ENCODE measurements at regions not wholly inside any gene's neighbourhood (a gene's known extent, or its start where the extent isn't known, plus 50 kb on each side); places are given as distances from the start of the nearest gene placed in this dataset.

DNA sequence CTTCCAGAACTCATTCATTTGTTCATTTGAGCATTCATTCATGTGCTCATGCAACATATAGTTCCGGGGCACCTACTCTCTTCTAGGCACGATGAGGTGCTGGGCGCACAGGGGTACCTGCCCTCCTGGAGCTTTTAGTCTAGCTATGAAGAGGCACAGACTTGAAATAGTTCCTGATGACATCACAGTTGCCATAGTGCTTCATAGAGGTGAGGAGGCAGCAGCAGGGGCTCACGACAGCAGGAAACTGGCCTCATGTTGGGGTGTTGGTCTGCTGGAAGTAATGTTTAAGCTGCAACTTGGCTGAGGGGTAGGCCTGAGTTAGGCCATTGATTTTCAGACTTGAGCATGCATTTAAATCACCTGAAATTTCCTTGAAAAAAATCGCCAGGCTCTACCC, 195.5 kb downstream of the PHETA1 start:
- CTCF ChIA-PET = no interaction called here
- TF ChIP-seq LEF1 (IDR thresholded peaks at IDR 0.05; ENCODE audit: borderline replicate concordance) = no peak
- DNase-seq (ENCODE audit: extremely low spot score) = no peak
- POLR2A ChIA-PET = no interaction called here

DNA sequence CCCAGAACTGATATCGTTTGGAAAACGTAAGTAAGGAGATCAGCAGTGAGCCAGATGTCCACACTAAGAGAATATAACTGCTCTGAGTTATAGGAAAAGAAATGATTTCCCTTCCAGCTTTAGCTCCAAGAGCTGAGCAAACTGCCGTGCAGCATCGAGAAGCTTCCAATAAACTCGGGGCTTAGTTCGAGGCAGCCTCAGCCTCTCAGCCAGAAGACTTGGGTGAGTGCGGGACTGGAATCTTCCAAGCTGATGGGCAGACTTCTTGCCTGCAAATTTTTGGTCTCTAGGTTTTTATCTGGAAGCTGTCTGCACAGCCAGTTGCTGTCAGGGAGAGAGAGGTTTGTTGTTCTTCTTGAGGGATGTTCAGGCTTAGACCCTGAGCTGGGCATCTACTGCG, 196.1 kb downstream of the PHETA1 start:
- no peak for DNase-seq (ENCODE audit: extremely low spot score)
- TF ChIP-seq TARDBP (IDR thresholded peaks at IDR 0.05) (no peak), SP1 (IDR thresholded peaks at IDR 0.05) (no peak), BHLHE40 (IDR thresholded peaks at IDR 0.05; ENCODE audit: borderline replicate concordance) (no peak), FOXM1 (IDR thresholded peaks at IDR 0.05; ENCODE audit: borderline replicate concordance) (no peak), NFRKB (IDR thresholded peaks at IDR 0.05) (no peak), SUZ12 (IDR thresholded peaks at IDR 0.05) (no peak), FOXA1 (IDR thresholded peaks at IDR 0.05) (no peak), HDGF (IDR thresholded peaks at IDR 0.05; ENCODE audit: borderline replicate concordance) (no peak), ELF4 (IDR thresholded peaks at IDR 0.05) (no peak), LEF1 (IDR thresholded peaks at IDR 0.05; ENCODE audit: borderline replicate concordance) (no peak), L3MBTL2 (conservative IDR thresholded peaks at IDR 0.05) (no peak), ARNT (IDR thresholded peaks at IDR 0.05) (no peak), CTBP1 (IDR thresholded peaks at IDR 0.05; ENCODE audit: borderline replicate concordance) (no peak), FOXK2 (IDR thresholded peaks at IDR 0.05) (no peak), ZNF384 (IDR thresholded peaks at IDR 0.05) (no peak)
- TF ChIP-seq, protein P1, sequence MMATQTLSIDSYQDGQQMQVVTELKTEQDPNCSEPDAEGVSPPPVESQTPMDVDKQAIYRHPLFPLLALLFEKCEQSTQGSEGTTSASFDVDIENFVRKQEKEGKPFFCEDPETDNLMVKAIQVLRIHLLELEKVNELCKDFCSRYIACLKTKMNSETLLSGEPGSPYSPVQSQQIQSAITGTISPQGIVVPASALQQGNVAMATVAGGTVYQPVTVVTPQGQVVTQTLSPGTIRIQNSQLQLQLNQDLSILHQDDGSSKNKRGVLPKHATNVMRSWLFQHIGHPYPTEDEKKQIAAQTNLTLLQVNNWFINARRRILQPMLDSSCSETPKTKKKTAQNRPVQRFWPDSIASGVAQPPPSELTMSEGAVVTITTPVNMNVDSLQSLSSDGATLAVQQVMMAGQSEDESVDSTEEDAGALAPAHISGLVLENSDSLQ (IDR thresholded peaks at IDR 0.05) = no peak
- ChIA-PET POLR2A (no interaction called here), CTCF (no interaction called here)

DNA sequence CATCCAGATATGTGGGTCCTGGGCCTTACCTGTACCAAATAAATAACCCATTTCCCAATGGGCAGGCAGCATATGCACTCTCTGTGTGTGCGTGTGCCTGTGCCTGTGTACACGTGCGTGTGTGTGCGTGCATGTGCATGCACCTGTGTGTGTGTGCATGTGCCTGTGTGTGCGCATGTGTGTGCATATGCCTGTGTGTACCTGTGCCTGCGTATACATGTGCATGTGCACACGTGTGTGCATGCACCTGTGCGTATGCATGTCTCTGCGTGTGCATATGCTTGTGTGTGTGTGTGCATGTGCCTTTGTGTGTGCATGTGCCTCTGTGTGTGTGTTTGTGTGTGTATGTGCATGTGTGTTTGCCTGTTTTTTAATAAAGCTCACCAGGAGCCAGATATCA, 197.1 kb downstream of the PHETA1 start:
- TF ChIP-seq ZNF384 (IDR thresholded peaks at IDR 0.05) (no peak), FOXM1 (IDR thresholded peaks at IDR 0.05; ENCODE audit: borderline replicate concordance) (no peak), L3MBTL2 (conservative IDR thresholded peaks at IDR 0.05) (no peak), FOXA1 (IDR thresholded peaks at IDR 0.05) (no peak), CTBP1 (IDR thresholded peaks at IDR 0.05; ENCODE audit: borderline replicate concordance) (no peak), ELF4 (IDR thresholded peaks at IDR 0.05) (no peak), BHLHE40 (IDR thresholded peaks at IDR 0.05; ENCODE audit: borderline replicate concordance) (no peak), NFRKB (IDR thresholded peaks at IDR 0.05) (no peak), LEF1 (IDR thresholded peaks at IDR 0.05; ENCODE audit: borderline replicate concordance) (no peak), ARNT (IDR thresholded peaks at IDR 0.05) (no peak), SP1 (IDR thresholded peaks at IDR 0.05) (no peak), TARDBP (IDR thresholded peaks at IDR 0.05) (no peak), FOXK2 (IDR thresholded peaks at IDR 0.05) (no peak), SUZ12 (IDR thresholded peaks at IDR 0.05) (no peak), HDGF (IDR thresholded peaks at IDR 0.05; ENCODE audit: borderline replicate concordance) (no peak)
- TF ChIP-seq, protein P1 (IDR thresholded peaks at IDR 0.05) = no peak
- no peak for DNase-seq (ENCODE audit: extremely low spot score)
- CTCF ChIA-PET = interaction anchor here (0.7 kb wide), 1 partner anchor 40 kb away, joined by 3 read pairs; no protein-coding TSS in a partner anchor
- POLR2A ChIA-PET = no interaction called here

DNA sequence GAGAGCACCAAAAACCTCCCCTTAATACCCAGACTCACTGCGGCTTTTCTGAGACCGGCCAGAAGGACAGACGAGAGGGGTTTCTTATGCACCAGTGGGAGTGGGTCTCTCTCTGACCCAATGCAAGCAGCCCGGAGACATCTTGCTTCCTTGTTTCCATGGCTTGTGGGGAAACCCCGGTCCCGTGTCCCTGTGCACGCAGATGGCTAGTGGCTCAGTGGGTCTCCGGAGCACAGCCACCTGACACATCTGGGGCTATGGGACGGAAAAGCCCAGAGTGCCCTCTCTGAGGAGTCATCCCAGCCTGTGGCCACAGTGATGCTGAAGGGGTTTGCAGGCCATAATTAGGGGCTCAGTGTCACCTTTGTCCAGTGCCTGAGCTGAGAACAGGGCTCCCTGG, 197.6 kb downstream of the PHETA1 start:
- TF ChIP-seq ARNT (IDR thresholded peaks at IDR 0.05) (no peak), HDGF (IDR thresholded peaks at IDR 0.05; ENCODE audit: borderline replicate concordance) (no peak), TARDBP (IDR thresholded peaks at IDR 0.05) (no peak), ZNF384 (IDR thresholded peaks at IDR 0.05) (no peak), LEF1 (IDR thresholded peaks at IDR 0.05; ENCODE audit: borderline replicate concordance) (no peak), FOXK2 (IDR thresholded peaks at IDR 0.05) (no peak), FOXM1 (IDR thresholded peaks at IDR 0.05; ENCODE audit: borderline replicate concordance) (no peak)
- CTCF ChIA-PET = interaction anchor here (0.7 kb wide), 1 partner anchor 41 kb away, joined by 3 read pairs; no protein-coding TSS in a partner anchor
- POLR2A ChIA-PET = no interaction called here

DNA sequence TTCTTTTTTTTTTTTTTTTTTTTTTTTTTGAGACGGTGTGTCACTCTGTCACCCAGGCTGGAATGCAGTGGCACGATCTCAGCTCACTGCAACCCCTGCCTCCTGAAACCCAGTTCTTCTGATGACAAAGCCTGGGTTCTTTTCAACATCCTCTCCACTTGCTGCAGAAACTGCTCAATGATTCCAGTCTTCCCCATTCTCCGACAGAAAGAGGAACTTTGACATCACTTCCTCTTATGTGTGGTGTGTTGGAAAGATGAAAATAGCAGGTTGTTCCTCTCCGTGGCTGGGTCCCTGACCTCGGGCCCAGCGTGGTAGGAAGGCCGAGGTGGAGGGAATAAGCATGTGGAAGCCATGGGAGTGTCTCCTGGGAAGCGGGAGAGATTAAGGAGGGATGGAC, 198.4 kb downstream of the PHETA1 start:
- TF ChIP-seq ZNF384 (IDR thresholded peaks at IDR 0.05) = no peak
- TF ChIP-seq FOXM1 (IDR thresholded peaks at IDR 0.05; ENCODE audit: borderline replicate concordance) = no peak
- no peak for TF ChIP-seq CTBP1 (IDR thresholded peaks at IDR 0.05; ENCODE audit: borderline replicate concordance)
- no peak for TF ChIP-seq ARNT (IDR thresholded peaks at IDR 0.05)
- TF ChIP-seq TARDBP (IDR thresholded peaks at IDR 0.05) = no peak
- TF ChIP-seq SUZ12 (IDR thresholded peaks at IDR 0.05) = no peak
- TF ChIP-seq LEF1 (IDR thresholded peaks at IDR 0.05; ENCODE audit: borderline replicate concordance) = no peak
- TF ChIP-seq HDGF (IDR thresholded peaks at IDR 0.05; ENCODE audit: borderline replicate concordance) = no peak
- TF ChIP-seq SP1 (IDR thresholded peaks at IDR 0.05) = no peak
- no peak for TF ChIP-seq ELF4 (IDR thresholded peaks at IDR 0.05)
- no peak for TF ChIP-seq L3MBTL2 (conservative IDR thresholded peaks at IDR 0.05)
- no peak for TF ChIP-seq BHLHE40 (IDR thresholded peaks at IDR 0.05; ENCODE audit: borderline replicate concordance)
- TF ChIP-seq FOXK2 (IDR thresholded peaks at IDR 0.05) = no peak
- TF ChIP-seq FOXA1 (IDR thresholded peaks at IDR 0.05) = no peak
- ChIA-PET POLR2A (no interaction called here), CTCF (no interaction called here)
- no peak for DNase-seq (ENCODE audit: extremely low spot score)

More for the DNA sequence above, 197.6 kb downstream of the PHETA1 start:
- no peak for DNase-seq (ENCODE audit: extremely low spot score)

DNA sequence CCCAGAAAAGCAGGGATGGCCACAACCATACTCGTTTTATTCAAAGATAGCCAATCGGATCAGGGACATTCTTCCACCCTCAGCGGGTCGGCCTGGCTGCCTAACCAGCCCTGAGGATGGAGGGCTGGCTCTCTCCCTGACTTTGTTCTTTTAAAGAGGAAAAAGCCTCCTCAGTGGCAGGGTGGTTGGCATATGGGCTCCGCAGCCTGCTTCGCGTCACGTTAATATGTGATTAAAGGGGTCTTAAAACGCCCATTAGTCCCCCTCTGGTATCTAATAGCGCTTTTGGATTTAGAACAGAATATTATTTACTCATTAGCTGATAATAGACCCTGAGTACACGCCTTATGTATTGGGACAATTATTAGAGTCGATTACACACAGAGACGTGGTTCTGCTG, 199.4 kb downstream of the PHETA1 start:
- DNase-seq (ENCODE audit: extremely low spot score) = no peak
- no peak for TF ChIP-seq HDGF (IDR thresholded peaks at IDR 0.05; ENCODE audit: borderline replicate concordance)
- no peak for TF ChIP-seq ZNF384 (IDR thresholded peaks at IDR 0.05)
- no peak for TF ChIP-seq TARDBP (IDR thresholded peaks at IDR 0.05)
- TF ChIP-seq CTBP1 (IDR thresholded peaks at IDR 0.05; ENCODE audit: borderline replicate concordance) = no peak
- no peak for TF ChIP-seq ARNT (IDR thresholded peaks at IDR 0.05)
- no peak for TF ChIP-seq BHLHE40 (IDR thresholded peaks at IDR 0.05; ENCODE audit: borderline replicate concordance)
- no peak for TF ChIP-seq LEF1 (IDR thresholded peaks at IDR 0.05; ENCODE audit: borderline replicate concordance)
- TF ChIP-seq, protein P1 (IDR thresholded peaks at IDR 0.05) = no peak
- no peak for TF ChIP-seq FOXK2 (IDR thresholded peaks at IDR 0.05)
- TF ChIP-seq SP1 (IDR thresholded peaks at IDR 0.05) = no peak
- POLR2A ChIA-PET = no interaction called here
- CTCF ChIA-PET = interaction anchor here (0.7 kb wide), 1 partner anchor 1324 kb away, joined by 3 read pairs; no protein-coding TSS in a partner anchor
